GM12878 (cell line): ENCODE measurements at regions not wholly inside any gene's neighbourhood (a gene's known extent, or its start where the extent isn't known, plus 50 kb on each side); places are given as distances from the start of the nearest gene placed in this dataset.

Experiments
- ATAC-seq: fragments of 200-7000 bp; cut with Tn5 transposase; 3 replicates; pipeline ENCODE4 v1.9.1; 2020; ENCODE audit warnings: mild to moderate bottlenecking, moderate library complexity
- BruUV-seq: library from RNA; stranded (reverse); fragments of 400-500 nt; replicated peaks from 2 replicates; lab custom pipeline; 2021; lab: Mats Ljungman, UMichigan
- CTCF ChIA-PET: fragments of 300-600 bp; sonication (Branson Sonifier 250); formaldehyde crosslinking; extraction: SDS; loops from one replicate; lab custom pipeline; 2021; ENCODE audit warnings: inconsistent platforms; lab: Yijun Ruan, JAX
- POLR2A ChIA-PET: fragments of 350-600 bp; formaldehyde crosslinking; extraction: SDS; loops from one replicate; lab custom pipeline; 2021; ENCODE audit warnings: inconsistent platforms; lab: Charles Lee
- RAD21 ChIA-PET: fragments of 300-600 bp; sonication (Branson Sonifier 250); formaldehyde crosslinking; loops from one replicate; lab custom pipeline; 2023; ENCODE audit warnings: antibody characterized with exemption; ENCODE audit not compliant: unreplicated experiment; lab: Charles Lee
- SMC1A ChIA-PET: fragments of 300-600 bp; sonication (Branson Sonifier 250); formaldehyde crosslinking; loops from one replicate; lab custom pipeline; 2023; ENCODE audit not compliant: unreplicated experiment, uncharacterized antibody; lab: Charles Lee
- DNase-seq: peaks from one replicate; pipeline ENCODE4 v3.0.0-alpha.2; 2011; ENCODE audit warnings: low read depth, low spot score
- FAIRE-seq: peaks from 3 replicates; lab custom pipeline; 2011; peaks lifted over from hg19 to GRCh38; lab: Jason Lieb, UNC
- H2AFZ ChIP-seq: 2 replicates; pipeline ENCODE4 v1.6.0; 2011; ENCODE audit warnings: low read depth, low read length, control low read depth; ENCODE audit not compliant: control insufficient read depth
- H3K27ac ChIP-seq: 2 replicates; pipeline ENCODE4 v1.5.1; 2011; ENCODE audit warnings: control low read depth; ENCODE audit not compliant: control insufficient read depth, insufficient read depth
- H3K27me3 ChIP-seq, 2 experiments: replicated peaks in 1 of 2; 2 replicates each; pipeline versions ENCODE4 v1.6.0 to v1.6.1; 2011; ENCODE audit warnings: low read length in 1 of 2; ENCODE audit not compliant: control insufficient read depth in 2 of 2, insufficient read depth in 2 of 2
- H3K36me3 ChIP-seq, 2 experiments: 2 replicates each; pipeline ENCODE4 v1.5.1; 2011; ENCODE audit warnings: low read length in 1 of 2; ENCODE audit not compliant: control insufficient read depth in 2 of 2, insufficient read depth in 2 of 2
- H3K4me1 ChIP-seq: 2 replicates; pipeline ENCODE4 v1.6.1; 2011; ENCODE audit warnings: mild to moderate bottlenecking, low read length, moderate library complexity, mixed read lengths; ENCODE audit not compliant: control insufficient read depth, insufficient read depth
- H3K4me2 ChIP-seq: 2 replicates; pipeline ENCODE4 v1.6.0; 2011; ENCODE audit warnings: control low read depth; ENCODE audit not compliant: control insufficient read depth, insufficient read depth
- H3K4me3 ChIP-seq: fragments of 200-600 bp; sonication (generic); 2 replicates; pipeline ENCODE4 v1.5.1; 2016
- H3K79me2 ChIP-seq: 2 replicates; pipeline ENCODE4 v1.6.0; 2011; ENCODE audit warnings: low read length; ENCODE audit not compliant: control insufficient read depth, insufficient read depth
- H3K9ac ChIP-seq: 2 replicates; pipeline ENCODE4 v1.8.0; 2011; ENCODE audit warnings: low read length, control low read depth, mixed read lengths; ENCODE audit not compliant: control insufficient read depth, insufficient read depth
- H3K9me3 ChIP-seq: replicated peaks from 3 replicates; pipeline ENCODE4 v1.5.1; 2011; ENCODE audit warnings: mild to moderate bottlenecking, low read length; ENCODE audit not compliant: control insufficient read depth, insufficient read depth
- H4K20me1 ChIP-seq: 2 replicates; pipeline ENCODE4 v1.6.0; 2011; ENCODE audit not compliant: control insufficient read depth, insufficient read depth
- FOS ChIP-seq: IDR thresholded peaks from 3 replicates; pipeline ENCODE4 v1.6.1; 2011; ENCODE audit warnings: borderline replicate concordance; ENCODE audit not compliant: insufficient read length; ENCODE audit errors: extremely low read depth
- IKZF2 ChIP-seq, 2 experiments: fragments of 450-650 bp; IDR thresholded peaks; 2 replicates each; pipeline ENCODE4 v1.6.1; 2017; ENCODE audit warnings: mild to moderate bottlenecking in 2 of 2, moderate library complexity in 2 of 2
- NR2C1 ChIP-seq: fragments of 450-650 bp; IDR thresholded peaks from 2 replicates; pipeline ENCODE4 v1.6.1; 2017; ENCODE audit warnings: antibody characterized with exemption, mild to moderate bottlenecking, moderate library complexity
- PAX8 ChIP-seq: fragments of 450-650 bp; IDR thresholded peaks from 2 replicates; pipeline ENCODE4 v1.6.1; 2017; ENCODE audit warnings: mild to moderate bottlenecking, moderate library complexity
- POU2F2 ChIP-seq: IDR thresholded peaks from 3 replicates; pipeline ENCODE4 v1.6.1; 2011; ENCODE audit warnings: low read depth, mild to moderate bottlenecking, low read length, borderline replicate concordance
- RAD21 ChIP-seq: IDR thresholded peaks from 2 replicates; pipeline ENCODE4 v1.6.1; 2011; ENCODE audit warnings: mild to moderate bottlenecking, low read depth, low read length, moderate library complexity; ENCODE audit not compliant: insufficient read depth
- TBL1XR1 ChIP-seq: IDR thresholded peaks from 2 replicates; pipeline ENCODE4 v1.6.1; 2012; ENCODE audit warnings: low read depth, low read length, improper control_type of control experiment
- TCF12 ChIP-seq: IDR thresholded peaks from 2 replicates; pipeline ENCODE4 v1.6.1; 2011; ENCODE audit warnings: low read depth, mild to moderate bottlenecking, low read length
- ZBED1 ChIP-seq: IDR thresholded peaks from 2 replicates; pipeline ENCODE4 v1.6.1; 2016; ENCODE audit warnings: borderline replicate concordance
- WGBS: methylation state at CpG from one replicate; pipeline ENCODE4 v1.1.6; 2016; ENCODE audit warnings: low lambda C conversion rate; ENCODE audit not compliant: insufficient replicate concordance, insufficient coverage; ENCODE audit errors: missing lambda C conversion rate; 5-methylcytosine and 5-hydroxymethylcytosine counted together
- in situ Hi-C: fragments of 300-500 bp; cut with MboI; formaldehyde crosslinking; loops from 9 replicates; pipeline ENCODE4 v1.14.3; 2018; ENCODE audit warnings: mixed read lengths
- intact Hi-C: fragments of 100-400 bp; cut with micrococcal nuclease; formaldehyde crosslinking; loops from one replicate; pipeline ENCODE4 v1.14.2; 2022; ENCODE audit not compliant: unreplicated experiment
- TF ChIP-seq, protein P1 (sequence below): fragments of 450-650 bp; formaldehyde crosslinking; IDR thresholded peaks from 2 replicates; pipeline ENCODE4 v1.4.0; 2020; ENCODE audit warnings: mild to moderate bottlenecking, moderate library complexity
- TF ChIP-seq, protein P2 (sequence below): IDR thresholded peaks from 2 replicates; pipeline ENCODE4 v1.6.1; 2012; ENCODE audit warnings: low read depth, low read length, improper control_type of control experiment
- TF ChIP-seq, protein P3 (sequence below): fragments of 450-650 bp; IDR thresholded peaks from 2 replicates; pipeline ENCODE4 v1.6.1; 2017; ENCODE audit warnings: low read depth, mild to moderate bottlenecking, moderate library complexity
- TF ChIP-seq, protein P4 (sequence below): IDR thresholded peaks from 2 replicates; pipeline ENCODE4 v1.6.1; 2012; ENCODE audit warnings: low read length, inconsistent platforms

DNA sequence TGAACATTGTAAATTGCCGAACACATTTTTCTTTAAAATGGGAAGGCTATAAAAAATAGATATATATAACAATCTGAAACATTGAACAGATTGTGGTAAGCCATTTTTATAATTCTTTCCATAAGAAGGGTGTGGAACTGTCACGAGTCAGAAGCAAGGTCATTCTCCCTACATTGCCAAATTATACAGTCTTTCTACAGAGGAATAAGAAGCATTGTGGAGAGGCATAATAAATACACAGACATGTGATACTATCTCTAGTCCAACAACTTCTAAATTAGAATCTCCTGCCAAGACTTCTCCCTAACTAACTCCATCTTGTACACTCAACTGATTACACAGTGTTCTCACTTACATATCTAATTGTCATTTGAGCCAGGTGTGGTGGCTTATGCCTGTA lies 227.9 kb downstream of the CENPF start:
- Histone ChIP-seq H3K4me1 (no peaks in the 10 kb centered on the region), H2AFZ (no peak overlapping the region), H3K9me3 (no peaks in the 10 kb centered on the region; the same call in 2 of the 3 replicates), H3K27me3 (no peaks in the 10 kb centered on the region), H3K79me2 (no peaks in the 10 kb centered on the region), H3K9ac (no peak overlapping the region), H3K4me2 (no peak overlapping the region), H3K36me3 (no peaks in the 10 kb centered on the region), H4K20me1 (no peaks in the 10 kb centered on the region), H3K4me3 (no peak overlapping the region), H3K27ac (no peak overlapping the region)
- DNase-seq (no peak), FAIRE-seq (no peak), ATAC-seq (no peak)
- WGBS = 0% methylated on average over 2 of the region's 2 CpGs
- ChIA-PET SMC1A (no interaction called here), RAD21 (no interaction called here), POLR2A (no interaction called here), CTCF (no interaction called here)
- intact Hi-C loops = no loop called here
- in situ Hi-C loops = no loop called here
- BruUV-seq = no TSS peak
- no peak for TF ChIP-seq FOS
- TF ChIP-seq RAD21 = no peak
- TF ChIP-seq, protein P1, sequence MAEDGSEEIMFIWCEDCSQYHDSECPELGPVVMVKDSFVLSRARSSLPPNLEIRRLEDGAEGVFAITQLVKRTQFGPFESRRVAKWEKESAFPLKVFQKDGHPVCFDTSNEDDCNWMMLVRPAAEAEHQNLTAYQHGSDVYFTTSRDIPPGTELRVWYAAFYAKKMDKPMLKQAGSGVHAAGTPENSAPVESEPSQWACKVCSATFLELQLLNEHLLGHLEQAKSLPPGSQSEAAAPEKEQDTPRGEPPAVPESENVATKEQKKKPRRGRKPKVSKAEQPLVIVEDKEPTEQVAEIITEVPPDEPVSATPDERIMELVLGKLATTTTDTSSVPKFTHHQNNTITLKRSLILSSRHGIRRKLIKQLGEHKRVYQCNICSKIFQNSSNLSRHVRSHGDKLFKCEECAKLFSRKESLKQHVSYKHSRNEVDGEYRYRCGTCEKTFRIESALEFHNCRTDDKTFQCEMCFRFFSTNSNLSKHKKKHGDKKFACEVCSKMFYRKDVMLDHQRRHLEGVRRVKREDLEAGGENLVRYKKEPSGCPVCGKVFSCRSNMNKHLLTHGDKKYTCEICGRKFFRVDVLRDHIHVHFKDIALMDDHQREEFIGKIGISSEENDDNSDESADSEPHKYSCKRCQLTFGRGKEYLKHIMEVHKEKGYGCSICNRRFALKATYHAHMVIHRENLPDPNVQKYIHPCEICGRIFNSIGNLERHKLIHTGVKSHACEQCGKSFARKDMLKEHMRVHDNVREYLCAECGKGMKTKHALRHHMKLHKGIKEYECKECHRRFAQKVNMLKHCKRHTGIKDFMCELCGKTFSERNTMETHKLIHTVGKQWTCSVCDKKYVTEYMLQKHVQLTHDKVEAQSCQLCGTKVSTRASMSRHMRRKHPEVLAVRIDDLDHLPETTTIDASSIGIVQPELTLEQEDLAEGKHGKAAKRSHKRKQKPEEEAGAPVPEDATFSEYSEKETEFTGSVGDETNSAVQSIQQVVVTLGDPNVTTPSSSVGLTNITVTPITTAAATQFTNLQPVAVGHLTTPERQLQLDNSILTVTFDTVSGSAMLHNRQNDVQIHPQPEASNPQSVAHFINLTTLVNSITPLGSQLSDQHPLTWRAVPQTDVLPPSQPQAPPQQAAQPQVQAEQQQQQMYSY = no peak
- TF ChIP-seq NR2C1 = no peak
- TF ChIP-seq, protein P2, sequence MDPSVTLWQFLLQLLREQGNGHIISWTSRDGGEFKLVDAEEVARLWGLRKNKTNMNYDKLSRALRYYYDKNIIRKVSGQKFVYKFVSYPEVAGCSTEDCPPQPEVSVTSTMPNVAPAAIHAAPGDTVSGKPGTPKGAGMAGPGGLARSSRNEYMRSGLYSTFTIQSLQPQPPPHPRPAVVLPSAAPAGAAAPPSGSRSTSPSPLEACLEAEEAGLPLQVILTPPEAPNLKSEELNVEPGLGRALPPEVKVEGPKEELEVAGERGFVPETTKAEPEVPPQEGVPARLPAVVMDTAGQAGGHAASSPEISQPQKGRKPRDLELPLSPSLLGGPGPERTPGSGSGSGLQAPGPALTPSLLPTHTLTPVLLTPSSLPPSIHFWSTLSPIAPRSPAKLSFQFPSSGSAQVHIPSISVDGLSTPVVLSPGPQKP = no peak
- TF ChIP-seq, protein P3, sequence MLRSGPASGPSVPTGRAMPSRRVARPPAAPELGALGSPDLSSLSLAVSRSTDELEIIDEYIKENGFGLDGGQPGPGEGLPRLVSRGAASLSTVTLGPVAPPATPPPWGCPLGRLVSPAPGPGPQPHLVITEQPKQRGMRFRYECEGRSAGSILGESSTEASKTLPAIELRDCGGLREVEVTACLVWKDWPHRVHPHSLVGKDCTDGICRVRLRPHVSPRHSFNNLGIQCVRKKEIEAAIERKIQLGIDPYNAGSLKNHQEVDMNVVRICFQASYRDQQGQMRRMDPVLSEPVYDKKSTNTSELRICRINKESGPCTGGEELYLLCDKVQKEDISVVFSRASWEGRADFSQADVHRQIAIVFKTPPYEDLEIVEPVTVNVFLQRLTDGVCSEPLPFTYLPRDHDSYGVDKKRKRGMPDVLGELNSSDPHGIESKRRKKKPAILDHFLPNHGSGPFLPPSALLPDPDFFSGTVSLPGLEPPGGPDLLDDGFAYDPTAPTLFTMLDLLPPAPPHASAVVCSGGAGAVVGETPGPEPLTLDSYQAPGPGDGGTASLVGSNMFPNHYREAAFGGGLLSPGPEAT = no peak
- TF ChIP-seq TCF12 = no peak
- no peak for TF ChIP-seq IKZF2 (IDR thresholded peaks at IDR 0.05)
- no peak for TF ChIP-seq ZBED1
- TF ChIP-seq TBL1XR1 = no peak
- no peak for TF ChIP-seq PAX8
- TF ChIP-seq POU2F2 = no peak
- TF ChIP-seq, protein P4, sequence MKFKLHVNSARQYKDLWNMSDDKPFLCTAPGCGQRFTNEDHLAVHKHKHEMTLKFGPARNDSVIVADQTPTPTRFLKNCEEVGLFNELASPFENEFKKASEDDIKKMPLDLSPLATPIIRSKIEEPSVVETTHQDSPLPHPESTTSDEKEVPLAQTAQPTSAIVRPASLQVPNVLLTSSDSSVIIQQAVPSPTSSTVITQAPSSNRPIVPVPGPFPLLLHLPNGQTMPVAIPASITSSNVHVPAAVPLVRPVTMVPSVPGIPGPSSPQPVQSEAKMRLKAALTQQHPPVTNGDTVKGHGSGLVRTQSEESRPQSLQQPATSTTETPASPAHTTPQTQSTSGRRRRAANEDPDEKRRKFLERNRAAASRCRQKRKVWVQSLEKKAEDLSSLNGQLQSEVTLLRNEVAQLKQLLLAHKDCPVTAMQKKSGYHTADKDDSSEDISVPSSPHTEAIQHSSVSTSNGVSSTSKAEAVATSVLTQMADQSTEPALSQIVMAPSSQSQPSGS = no peak
